ENCODE measurements at regions not wholly inside any gene's neighbourhood (a gene's known extent, or its start where the extent isn't known, plus 50 kb on each side); places are given as distances from the start of the nearest gene placed in this dataset.

DNA sequence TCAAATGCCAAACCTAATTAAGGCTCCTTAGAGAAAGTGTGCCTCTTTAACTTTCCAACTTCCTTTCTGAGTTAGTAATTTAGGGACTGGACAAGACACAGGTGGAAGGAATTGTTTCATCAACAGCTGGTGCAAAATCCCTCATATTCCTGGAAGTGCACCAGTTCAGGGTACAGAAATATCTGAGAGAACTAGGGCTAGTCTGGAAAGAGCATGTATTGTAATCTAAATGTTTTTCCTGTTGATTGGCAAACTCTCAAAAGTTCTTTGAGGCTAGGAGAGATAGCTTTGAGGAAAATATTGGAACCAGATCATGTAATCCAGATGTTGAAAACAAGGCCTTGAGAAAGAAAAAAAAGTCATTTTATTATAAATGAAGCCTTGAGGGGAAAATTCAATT lies 98.1 kb upstream of the C1GALT1C1 start:
- H3K9ac ChIP-seq = no peak overlapping the region
- H3K9me2 ChIP-seq = no peaks in the 10 kb centered on the region
- H2AFZ ChIP-seq (ENCODE audit: low read depth) = no peak overlapping the region
- no peaks in the 10 kb centered on the region for H4K20me1 ChIP-seq (ENCODE audit: insufficient read depth)
- peak overlapping the region in 1 of 2 experiments; percentile 26; a peak in 1 of 4 replicates for H3K27ac ChIP-seq (ENCODE audit: low read depth in 2 of 2, low read length in 1 of 2)
- ChIA-PET CTCF (no interaction called here), POLR2A (no interaction called here)
- no peaks in the 10 kb centered on the region for H3K9me3 ChIP-seq
- H3K4me1 ChIP-seq (ENCODE audit: control insufficient read depth in 1 of 2, insufficient read depth in 2 of 2, low read depth in 1 of 2, low read length in 1 of 2) = no peaks in the 10 kb centered on the region
- no peaks in the 10 kb centered on the region for H3K79me2 ChIP-seq (ENCODE audit: insufficient read depth)
- H3K4me3 ChIP-seq (ENCODE audit: low read depth in 2 of 2, low read length in 1 of 2) = no peak overlapping the region
- H3K27me3 ChIP-seq (ENCODE audit: insufficient read depth) = no peaks in the 10 kb centered on the region
- no peak overlapping the region for H3K4me2 ChIP-seq
- TF ChIP-seq USF1 (IDR thresholded peaks at IDR 0.05; ENCODE audit: borderline replicate concordance, low read depth) (no peak), PBX3 (IDR thresholded peaks at IDR 0.05) (no peak), ELF1 (IDR thresholded peaks at IDR 0.05) (no peak), MEF2A (IDR thresholded peaks at IDR 0.05; ENCODE audit: borderline replicate concordance, low read depth) (no peak), JUND (IDR thresholded peaks at IDR 0.05) (no peak), YY1 (IDR thresholded peaks at IDR 0.05; ENCODE audit: low read depth) (no peak), RAD21 (IDR thresholded peaks at IDR 0.05; ENCODE audit: low read length) (no peak), IRF3 (IDR thresholded peaks at IDR 0.05; ENCODE audit: low read depth, low read length) (no peak), POLR2AphosphoS5 (IDR thresholded peaks at IDR 0.05; ENCODE audit: low read depth, low read length) (no peak), SMC3 (IDR thresholded peaks at IDR 0.05; ENCODE audit: low read depth, low read length) (no peak), SIN3A (IDR thresholded peaks at IDR 0.05; ENCODE audit: borderline replicate concordance, low read depth, low read length) (no peak), TEAD4 (IDR thresholded peaks at IDR 0.05; ENCODE audit: borderline replicate concordance, insufficient read depth) (no peak), GABPA (IDR thresholded peaks at IDR 0.05; ENCODE audit: low read depth) (no peak)
- TF ChIP-seq, protein P1, sequence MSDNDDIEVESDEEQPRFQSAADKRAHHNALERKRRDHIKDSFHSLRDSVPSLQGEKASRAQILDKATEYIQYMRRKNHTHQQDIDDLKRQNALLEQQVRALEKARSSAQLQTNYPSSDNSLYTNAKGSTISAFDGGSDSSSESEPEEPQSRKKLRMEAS (IDR thresholded peaks at IDR 0.05; ENCODE audit: low read depth) = no peak
- H3K36me3 ChIP-seq (replicated peaks in 1 of 2; ENCODE audit: control insufficient read depth in 1 of 2, insufficient read depth in 2 of 2, low read length in 1 of 2) = no peaks in the 10 kb centered on the region
- H3F3A ChIP-seq (replicated peaks; ENCODE audit: insufficient read depth) = no peaks in the 10 kb centered on the region
- no peak for DNase-seq

- DNase-seq = no peak
- Histone ChIP-seq H3F3A (replicated peaks; ENCODE audit: insufficient read depth) (no peaks in the 10 kb centered on the region), H3K4me1 (ENCODE audit: control insufficient read depth in 1 of 2, insufficient read depth in 2 of 2, low read depth in 1 of 2, low read length in 1 of 2) (no peaks in the 10 kb centered on the region), H4K20me1 (ENCODE audit: insufficient read depth) (no peaks in the 10 kb centered on the region), H3K27me3 (ENCODE audit: insufficient read depth) (no peaks in the 10 kb centered on the region), H3K4me2 (no peak overlapping the region), H2AFZ (ENCODE audit: low read depth) (no peak overlapping the region), H3K4me3 (ENCODE audit: low read depth in 2 of 2, low read length in 1 of 2) (no peak overlapping the region), H3K79me2 (ENCODE audit: insufficient read depth) (no peaks in the 10 kb centered on the region), H3K9me3 (no peaks in the 10 kb centered on the region), H3K36me3 (replicated peaks in 1 of 2; ENCODE audit: control insufficient read depth in 1 of 2, insufficient read depth in 2 of 2, low read length in 1 of 2) (no peaks in the 10 kb centered on the region), H3K27ac (ENCODE audit: low read depth in 2 of 2, low read length in 1 of 2) (no peak overlapping the region; a peak in 1 of 4 replicates), H3K9ac (no peak overlapping the region), H3K9me2 (no peaks in the 10 kb centered on the region)
- ChIA-PET POLR2A (no interaction called here), CTCF (no interaction called here)
- no peak for TF ChIP-seq SMC3 (IDR thresholded peaks at IDR 0.05; ENCODE audit: low read depth, low read length)
- no peak for TF ChIP-seq FOSL2 (IDR thresholded peaks at IDR 0.05; ENCODE audit: borderline replicate concordance, low read depth)
- no peak for TF ChIP-seq SIN3A (IDR thresholded peaks at IDR 0.05; ENCODE audit: borderline replicate concordance, low read depth, low read length)
- no peak for TF ChIP-seq PBX3 (IDR thresholded peaks at IDR 0.05)
- TF ChIP-seq GABPA (IDR thresholded peaks at IDR 0.05; ENCODE audit: low read depth) = no peak
- TF ChIP-seq EP300 (IDR thresholded peaks at IDR 0.05; ENCODE audit: borderline replicate concordance in 1 of 2, low read depth in 1 of 2, low read length in 1 of 2) = no peak
- no peak for TF ChIP-seq RCOR1 (IDR thresholded peaks at IDR 0.05; ENCODE audit: low read length)
- TF ChIP-seq POLR2AphosphoS5 (IDR thresholded peaks at IDR 0.05; ENCODE audit: low read depth, low read length) = no peak
- no peak for TF ChIP-seq MXI1 (IDR thresholded peaks at IDR 0.05; ENCODE audit: low read depth, low read length)
- WGBS (ENCODE audit: low lambda C conversion rate) = 27% methylated on average over 2 of the region's 2 CpGs
Measured at GRCh38 chrX:120727452-120727851, 97.6 kb upstream of the C1GALT1C1 start.
